Hepatocyte (in vitro differentiated cells): ENCODE measurements at regions not wholly inside any gene's neighbourhood (a gene's known extent, or its start where the extent isn't known, plus 50 kb on each side); places are given as distances from the start of the nearest gene placed in this dataset.

Experiments
- DNase-seq: peaks from one replicate; pipeline ENCODE4 v3.0.0-alpha.2; 2016; ENCODE audit warnings: low spot score
- H2AFZ ChIP-seq: fragments of 200-600 bp; sonication (generic); 2 replicates; pipeline ENCODE4 v1.6.0; 2016; ENCODE audit warnings: antibody characterized with exemption, mild to moderate bottlenecking
- H3K27ac ChIP-seq: fragments of 200-600 bp; sonication (generic); 2 replicates; pipeline ENCODE4 v1.5.1; 2016; ENCODE audit warnings: mild to moderate bottlenecking
- H3K27me3 ChIP-seq: fragments of 200-600 bp; sonication (generic); 2 replicates; pipeline ENCODE4 v1.6.1; 2016
- H3K36me3 ChIP-seq: fragments of 200-600 bp; sonication (generic); replicated peaks from 2 replicates; pipeline ENCODE4 v1.5.1; 2016; ENCODE audit warnings: low read depth; ENCODE audit not compliant: insufficient read depth
- H3K4me1 ChIP-seq: fragments of 200-600 bp; sonication (generic); 2 replicates; pipeline ENCODE4 v1.5.1; 2016; ENCODE audit warnings: mild to moderate bottlenecking, moderate library complexity; ENCODE audit not compliant: insufficient read depth
- H3K4me2 ChIP-seq: fragments of 200-600 bp; sonication (generic); 2 replicates; pipeline ENCODE4 v1.6.0; 2016
- H3K4me3 ChIP-seq: fragments of 200-600 bp; sonication (generic); 2 replicates; pipeline ENCODE4 v1.5.1; 2016; ENCODE audit warnings: mild to moderate bottlenecking
- H3K79me2 ChIP-seq: fragments of 200-600 bp; sonication (generic); 2 replicates; pipeline ENCODE4 v1.6.0; 2017; ENCODE audit warnings: mild to moderate bottlenecking
- H3K9me2 ChIP-seq: fragments of 200-600 bp; sonication (generic); replicated peaks from 2 replicates; pipeline ENCODE4 v1.6.0; 2017; ENCODE audit warnings: mild to moderate bottlenecking; ENCODE audit not compliant: insufficient read depth
- H3K9me3 ChIP-seq: fragments of 200-600 bp; sonication (generic); 2 replicates; pipeline ENCODE4 v1.5.1; 2016; ENCODE audit warnings: low read depth, mild to moderate bottlenecking
- H4K20me1 ChIP-seq: fragments of 200-600 bp; sonication (generic); 2 replicates; pipeline ENCODE4 v1.6.0; 2016; ENCODE audit warnings: mild to moderate bottlenecking; ENCODE audit not compliant: insufficient read depth, poor library complexity, severe bottlenecking
- EZH2 ChIP-seq: fragments of 200-600 bp; sonication (generic); IDR thresholded peaks from 2 replicates; pipeline ENCODE4 v1.6.1; 2016; ENCODE audit warnings: antibody characterized with exemption, mild to moderate bottlenecking, borderline replicate concordance
- EZH2phosphoT487 ChIP-seq: fragments of 200-600 bp; sonication (generic); IDR thresholded peaks from one replicate; pipeline ENCODE4 v1.6.1; 2018; ENCODE audit warnings: antibody characterized with exemption, mild to moderate bottlenecking, low read depth, moderate library complexity; ENCODE audit not compliant: unreplicated experiment, severe bottlenecking
- WGBS: methylation state at CpG from one replicate; pipeline ENCODE4 v1.1.6; 2016; ENCODE audit warnings: low lambda C conversion rate; ENCODE audit errors: missing lambda C conversion rate; 5-methylcytosine and 5-hydroxymethylcytosine counted together
- TF ChIP-seq, protein P1 (sequence below): fragments of 200-600 bp; sonication (generic); IDR thresholded peaks from 2 replicates; pipeline ENCODE4 v1.5.1; 2016; ENCODE audit warnings: antibody characterized with exemption, mild to moderate bottlenecking; ENCODE audit not compliant: poor library complexity

GRCh38 chr1:166253076-166253779, 86.4 kb upstream of the FAM78B start:
- no peaks in the 10 kb centered on the region for H4K20me1 ChIP-seq
- no peaks in the 10 kb centered on the region for H3K4me1 ChIP-seq
- H2AFZ ChIP-seq = no peak overlapping the region
- no peak overlapping the region for H3K27ac ChIP-seq
- H3K4me2 ChIP-seq = no peak overlapping the region
- DNase-seq = no peak
- no peaks in the 10 kb centered on the region for H3K36me3 ChIP-seq
- TF ChIP-seq, protein P1, sequence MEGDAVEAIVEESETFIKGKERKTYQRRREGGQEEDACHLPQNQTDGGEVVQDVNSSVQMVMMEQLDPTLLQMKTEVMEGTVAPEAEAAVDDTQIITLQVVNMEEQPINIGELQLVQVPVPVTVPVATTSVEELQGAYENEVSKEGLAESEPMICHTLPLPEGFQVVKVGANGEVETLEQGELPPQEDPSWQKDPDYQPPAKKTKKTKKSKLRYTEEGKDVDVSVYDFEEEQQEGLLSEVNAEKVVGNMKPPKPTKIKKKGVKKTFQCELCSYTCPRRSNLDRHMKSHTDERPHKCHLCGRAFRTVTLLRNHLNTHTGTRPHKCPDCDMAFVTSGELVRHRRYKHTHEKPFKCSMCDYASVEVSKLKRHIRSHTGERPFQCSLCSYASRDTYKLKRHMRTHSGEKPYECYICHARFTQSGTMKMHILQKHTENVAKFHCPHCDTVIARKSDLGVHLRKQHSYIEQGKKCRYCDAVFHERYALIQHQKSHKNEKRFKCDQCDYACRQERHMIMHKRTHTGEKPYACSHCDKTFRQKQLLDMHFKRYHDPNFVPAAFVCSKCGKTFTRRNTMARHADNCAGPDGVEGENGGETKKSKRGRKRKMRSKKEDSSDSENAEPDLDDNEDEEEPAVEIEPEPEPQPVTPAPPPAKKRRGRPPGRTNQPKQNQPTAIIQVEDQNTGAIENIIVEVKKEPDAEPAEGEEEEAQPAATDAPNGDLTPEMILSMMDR = no peak
- no peak for TF ChIP-seq EZH2
- no peak for TF ChIP-seq EZH2phosphoT487
- H3K27me3 ChIP-seq = no peaks in the 10 kb centered on the region
- H3K9me2 ChIP-seq = no peaks in the 10 kb centered on the region
- H3K79me2 ChIP-seq = no peaks in the 10 kb centered on the region
- H3K4me3 ChIP-seq = no peak overlapping the region
- no peaks in the 10 kb centered on the region for H3K9me3 ChIP-seq

DNA sequence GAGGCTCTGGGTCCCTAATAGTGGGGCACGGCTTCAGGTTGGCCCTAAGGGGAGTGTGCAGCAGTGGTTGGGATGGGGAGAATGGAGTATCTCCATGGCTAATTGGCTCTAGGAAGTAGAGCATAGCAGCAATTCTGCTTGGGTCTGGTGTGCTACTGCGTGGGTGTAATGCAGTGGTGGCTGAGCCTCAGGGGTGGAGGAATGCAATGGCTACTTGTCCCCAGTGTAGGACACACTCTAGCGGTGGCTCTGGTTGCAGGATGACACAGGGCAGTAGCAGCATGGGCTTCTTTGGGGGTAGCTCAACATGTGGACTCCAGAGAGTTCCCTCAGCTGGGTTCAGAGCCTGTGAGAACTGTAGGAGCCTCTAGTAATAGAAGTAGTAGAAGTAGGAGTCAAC, 91.2 kb upstream of the FAM78B start:
- Histone ChIP-seq H2AFZ (no peak overlapping the region), H3K9me2 (no peaks in the 10 kb centered on the region), H3K4me2 (no peak overlapping the region), H3K4me1 (no peaks in the 10 kb centered on the region), H3K27me3 (no peaks in the 10 kb centered on the region), H3K4me3 (no peak overlapping the region), H3K27ac (no peak overlapping the region), H3K9me3 (no peaks in the 10 kb centered on the region), H3K79me2 (no peaks in the 10 kb centered on the region), H4K20me1 (no peaks in the 10 kb centered on the region), H3K36me3 (no peaks in the 10 kb centered on the region)
- TF ChIP-seq EZH2 (no peak), EZH2phosphoT487 (no peak)
- TF ChIP-seq, protein P1 = no peak
- DNase-seq = no peak
- WGBS = 89% methylated on average over 3 of the region's 3 CpGs

DNA sequence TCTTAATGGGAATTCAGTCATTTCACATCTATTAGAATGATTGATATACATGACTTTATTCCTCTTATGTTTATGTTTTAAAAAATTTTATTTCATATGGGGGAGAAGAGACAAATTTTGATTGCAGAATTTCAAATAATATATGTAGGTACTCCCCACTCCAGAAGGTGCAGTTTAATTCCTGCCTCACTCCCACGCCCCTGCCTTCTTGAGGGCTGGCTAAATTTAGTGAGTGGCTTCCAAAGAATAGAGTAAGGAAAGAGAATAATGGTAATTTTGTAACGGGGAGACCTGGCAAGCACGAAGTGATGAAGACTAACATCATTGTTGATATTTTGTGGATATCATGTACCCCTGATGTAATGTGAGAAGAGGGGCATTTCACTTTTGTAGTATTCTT, 94.7 kb upstream of the FAM78B start:
- Histone ChIP-seq H3K79me2 (no peaks in the 10 kb centered on the region), H3K36me3 (no peaks in the 10 kb centered on the region), H3K4me3 (no peak overlapping the region), H3K9me3 (no peaks in the 10 kb centered on the region), H3K4me1 (no peaks in the 10 kb centered on the region), H3K27ac (no peak overlapping the region), H3K27me3 (no peaks in the 10 kb centered on the region), H3K9me2 (no peaks in the 10 kb centered on the region), H4K20me1 (no peaks in the 10 kb centered on the region), H3K4me2 (no peak overlapping the region), H2AFZ (no peak overlapping the region)
- 87% methylated on average over 3 of the region's 3 CpGs for WGBS
- TF ChIP-seq, protein P1 = no peak
- DNase-seq = no peak
